ES-I3 (cell line): ENCODE measurements at regions not wholly inside any gene's neighbourhood (a gene's known extent, or its start where the extent isn't known, plus 50 kb on each side); places are given as distances from the start of the nearest gene placed in this dataset.

Source experiments
- H3K36me3 ChIP-seq: 2 replicates; pipeline ENCODE4 v1.6.1; 2013; ENCODE audit warnings: mild to moderate bottlenecking, low read length, control low read depth, moderate library complexity; ENCODE audit not compliant: insufficient read depth
- H3K4me1 ChIP-seq: 2 replicates; pipeline ENCODE4 v1.6.1; 2013; ENCODE audit warnings: mild to moderate bottlenecking, control low read depth, low read length; ENCODE audit not compliant: insufficient read depth
- H3K9ac ChIP-seq: 2 replicates; pipeline ENCODE4 v1.6.1; 2013; ENCODE audit warnings: low read depth, mild to moderate bottlenecking, low read length, moderate library complexity
- H3K9me3 ChIP-seq: 2 replicates; pipeline ENCODE4 v1.6.1; 2013; ENCODE audit warnings: mild to moderate bottlenecking, low read length, moderate library complexity; ENCODE audit not compliant: control insufficient read depth, insufficient read depth

- H3K36me3 ChIP-seq, result no peaks in the 10 kb centered on the region
- no peak overlapping the region for H3K9ac ChIP-seq
- no peaks in the 10 kb centered on the region for H3K4me1 ChIP-seq
- H3K9me3 ChIP-seq, result no peaks in the 10 kb centered on the region
These were observed 402.8 kb downstream of the RAD51AP2 start for GRCh38 chr2:17115466-17115865.

DNA sequence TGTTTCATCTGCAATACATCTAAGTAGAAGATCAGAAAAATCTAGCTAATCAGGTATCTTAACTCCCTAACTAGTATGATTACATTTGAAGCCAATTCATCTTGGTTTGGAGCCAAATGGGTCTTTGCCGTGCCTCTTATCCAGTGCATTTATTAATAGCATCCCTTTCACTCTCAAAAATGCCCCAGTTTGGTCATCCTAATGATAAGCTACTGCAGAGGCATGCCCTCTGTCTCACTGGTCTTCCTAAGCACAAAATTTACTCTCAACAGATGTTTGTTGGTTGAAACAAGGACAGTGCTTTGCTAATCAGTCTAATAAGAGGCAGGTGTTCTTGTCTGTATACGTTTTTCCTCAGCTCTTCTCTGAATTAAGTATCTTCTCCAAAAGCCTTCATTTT lies 403.2 kb downstream of the RAD51AP2 start:
- H3K4me1 ChIP-seq, result no peaks in the 10 kb centered on the region
- no peaks in the 10 kb centered on the region for H3K9me3 ChIP-seq
- H3K36me3 ChIP-seq, result no peaks in the 10 kb centered on the region
- no peak overlapping the region for H3K9ac ChIP-seq

GRCh38 chr2:17107871-17108270 lies 410.4 kb downstream of the RAD51AP2 start:
- Histone ChIP-seq H3K9me3 (no peaks in the 10 kb centered on the region), H3K36me3 (no peaks in the 10 kb centered on the region), H3K4me1 (no peaks in the 10 kb centered on the region), H3K9ac (no peak overlapping the region)

DNA sequence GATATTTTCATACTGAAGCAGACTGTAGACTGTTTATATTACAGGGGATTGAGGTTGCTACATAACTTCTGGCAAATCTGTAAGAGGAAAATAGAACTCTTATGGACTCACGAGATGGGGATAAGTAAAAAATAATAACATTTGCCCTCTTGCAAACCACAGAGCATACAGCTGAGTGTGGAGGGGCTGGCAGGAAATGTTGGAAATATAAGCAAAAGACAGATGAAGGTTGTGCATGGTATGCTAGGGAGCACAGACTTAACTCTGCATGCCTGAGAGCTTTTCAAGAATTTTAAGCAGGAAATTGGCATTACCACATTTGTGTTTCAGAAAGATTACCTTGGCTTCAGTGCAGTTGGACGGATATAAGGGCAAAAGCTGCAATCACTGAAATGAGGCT lies 411.1 kb downstream of the RAD51AP2 start:
- Histone ChIP-seq H3K4me1 (no peaks in the 10 kb centered on the region), H3K9ac (no peak overlapping the region), H3K36me3 (no peaks in the 10 kb centered on the region), H3K9me3 (no peaks in the 10 kb centered on the region)

- Histone ChIP-seq H3K9ac (no peak overlapping the region), H3K36me3 (no peaks in the 10 kb centered on the region), H3K4me1 (no peaks in the 10 kb centered on the region), H3K9me3 (no peaks in the 10 kb centered on the region)
These were observed 411.8 kb downstream of the RAD51AP2 start for GRCh38 chr2:17106418-17106817.

DNA sequence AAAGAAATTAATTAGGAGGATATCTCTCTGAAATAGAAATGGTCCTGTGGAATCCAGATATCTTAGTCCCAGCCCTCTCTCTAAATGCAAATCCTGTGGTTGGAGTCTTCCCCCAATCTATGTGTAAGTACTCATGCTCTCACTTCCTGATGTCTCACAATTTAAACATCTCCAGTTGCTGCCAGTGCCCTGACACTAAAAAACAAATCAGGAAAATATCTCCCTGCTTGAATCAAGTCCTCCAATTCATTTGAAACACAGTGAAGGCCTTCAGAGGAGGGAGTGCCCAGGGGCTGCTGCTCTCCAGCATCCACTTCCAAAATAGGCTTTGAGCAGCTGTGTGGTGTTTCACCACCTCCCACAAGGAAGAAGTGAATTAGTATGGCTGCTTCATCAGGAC lies 413.8 kb downstream of the RAD51AP2 start:
- H3K36me3 ChIP-seq, result no peaks in the 10 kb centered on the region
- no peaks in the 10 kb centered on the region for H3K4me1 ChIP-seq
- no peak overlapping the region for H3K9ac ChIP-seq
- no peaks in the 10 kb centered on the region for H3K9me3 ChIP-seq

GRCh38 chr2:17101596-17101995 lies 416.6 kb downstream of the RAD51AP2 start:
- H3K4me1 ChIP-seq, result no peaks in the 10 kb centered on the region
- H3K9ac ChIP-seq, result no peak overlapping the region
- H3K9me3 ChIP-seq, result no peaks in the 10 kb centered on the region
- H3K36me3 ChIP-seq, result no peaks in the 10 kb centered on the region

DNA sequence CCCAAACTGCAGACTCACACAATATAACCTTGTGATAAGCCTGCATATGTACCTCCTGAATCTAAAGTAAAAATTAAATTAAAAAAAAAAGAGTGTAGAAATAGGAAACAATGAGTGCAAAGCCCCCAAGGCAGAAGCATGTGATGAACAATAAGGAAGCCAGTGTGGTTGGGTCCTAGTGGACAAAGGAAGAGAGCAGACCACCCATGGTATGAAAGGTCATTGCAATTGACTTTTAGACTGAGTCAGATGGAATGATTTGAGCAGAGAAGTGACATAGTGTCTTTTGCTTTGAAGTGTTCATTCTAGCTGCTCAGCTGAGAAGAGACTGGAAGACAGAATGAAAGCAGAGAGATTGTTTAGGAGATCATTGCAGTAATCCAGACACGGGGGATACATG lies 417.1 kb downstream of the RAD51AP2 start:
- H3K9me3 ChIP-seq, result no peaks in the 10 kb centered on the region
- H3K36me3 ChIP-seq, result no peaks in the 10 kb centered on the region
- H3K9ac ChIP-seq, result no peak overlapping the region
- no peaks in the 10 kb centered on the region for H3K4me1 ChIP-seq

- H3K36me3 ChIP-seq, result no peaks in the 10 kb centered on the region
- H3K4me1 ChIP-seq, result no peaks in the 10 kb centered on the region
- no peaks in the 10 kb centered on the region for H3K9me3 ChIP-seq
- H3K9ac ChIP-seq, result no peak overlapping the region
These were observed 422.9 kb downstream of the RAD51AP2 start for GRCh38 chr2:17095340-17095739.

DNA sequence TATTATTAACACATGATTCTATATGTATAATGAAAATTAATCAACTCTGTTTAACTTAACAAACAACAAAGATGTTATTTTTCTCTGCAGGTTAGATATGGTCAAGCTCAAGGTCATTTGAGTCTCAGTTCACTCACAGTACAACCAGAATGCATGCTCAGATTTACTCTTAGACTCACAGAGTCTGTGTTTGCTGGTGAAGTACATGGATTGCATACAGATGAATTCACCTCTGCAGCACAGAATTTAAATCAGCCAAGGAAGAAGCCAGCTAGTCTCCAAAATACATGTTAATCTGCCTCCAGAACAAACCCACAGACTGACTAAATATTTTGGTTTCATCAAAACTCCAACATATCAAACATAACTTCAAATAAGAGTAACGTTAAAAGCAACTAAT lies 424.5 kb downstream of the RAD51AP2 start:
- H3K9me3 ChIP-seq, result no peaks in the 10 kb centered on the region
- H3K9ac ChIP-seq, result no peak overlapping the region
- no peaks in the 10 kb centered on the region for H3K36me3 ChIP-seq
- H3K4me1 ChIP-seq, result no peaks in the 10 kb centered on the region

DNA sequence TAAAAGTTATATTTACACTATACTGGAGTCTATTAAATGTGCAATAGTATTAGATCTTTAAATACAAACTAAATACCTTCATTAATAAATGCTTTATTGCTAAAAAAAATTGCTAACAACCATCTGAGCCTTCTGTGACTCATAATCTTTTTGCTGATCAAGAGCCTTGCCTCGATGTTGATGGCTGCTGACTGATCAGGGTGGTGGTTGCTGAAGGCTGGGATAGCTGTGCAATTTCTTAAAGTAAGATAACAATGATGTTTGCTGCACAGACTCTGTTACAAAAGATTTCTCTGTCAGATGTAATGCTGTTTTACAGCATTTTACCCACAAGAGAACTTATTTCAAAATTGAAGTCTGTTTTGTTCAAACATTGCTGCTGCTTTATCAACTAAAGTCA lies 421.4 kb upstream of the CYRIA start:
- Histone ChIP-seq H3K9ac (no peak overlapping the region), H3K9me3 (no peaks in the 10 kb centered on the region), H3K36me3 (no peaks in the 10 kb centered on the region)

GRCh38 chr2:17085546-17086202 lies 420.0 kb upstream of the CYRIA start:
- Histone ChIP-seq H3K4me1 (no peaks in the 10 kb centered on the region), H3K9ac (no peak overlapping the region), H3K36me3 (no peaks in the 10 kb centered on the region), H3K9me3 (no peaks in the 10 kb centered on the region)

More for the DNA sequence above, 421.4 kb upstream of the CYRIA start:
- H3K4me1 ChIP-seq, result no peaks in the 10 kb centered on the region

- H3K9ac ChIP-seq, result no peak overlapping the region
- no peaks in the 10 kb centered on the region for H3K36me3 ChIP-seq
- no peaks in the 10 kb centered on the region for H3K4me1 ChIP-seq
- H3K9me3 ChIP-seq, result no peaks in the 10 kb centered on the region
These were observed 419.2 kb upstream of the CYRIA start for GRCh38 chr2:17084877-17085276.

- H3K36me3 ChIP-seq, result no peaks in the 10 kb centered on the region
- no peaks in the 10 kb centered on the region for H3K4me1 ChIP-seq
- no peaks in the 10 kb centered on the region for H3K9me3 ChIP-seq
- no peak overlapping the region for H3K9ac ChIP-seq
These were observed 418.3 kb upstream of the CYRIA start for GRCh38 chr2:17083902-17084301.

DNA sequence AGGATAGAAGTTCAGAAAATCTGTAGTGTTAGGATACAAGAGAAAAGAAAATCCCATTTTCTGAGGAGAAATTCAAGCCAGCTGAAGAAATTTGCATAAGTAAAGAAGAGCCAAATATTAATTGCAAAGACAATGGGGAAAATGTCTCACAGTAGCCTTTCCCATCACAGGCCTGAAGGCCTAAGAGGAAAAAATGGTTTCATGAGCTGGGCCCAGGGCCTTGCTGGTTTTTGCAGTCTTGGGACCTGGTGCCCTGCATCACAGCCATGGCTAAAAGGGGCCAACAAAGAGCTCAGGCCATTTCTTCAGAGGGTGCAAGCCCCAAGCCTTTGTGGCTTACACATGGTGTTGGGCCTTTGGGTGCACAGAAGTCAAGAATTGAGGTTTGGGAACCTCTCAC lies 413.6 kb upstream of the CYRIA start:
- Histone ChIP-seq H3K9me3 (no peaks in the 10 kb centered on the region), H3K36me3 (no peaks in the 10 kb centered on the region), H3K9ac (no peak overlapping the region), H3K4me1 (no peaks in the 10 kb centered on the region)

- H3K36me3 ChIP-seq, result no peaks in the 10 kb centered on the region
These were observed 410.9 kb upstream of the CYRIA start for GRCh38 chr2:17076533-17076932.

More at GRCh38 chr2:17076533-17076932, 410.9 kb upstream of the CYRIA start:
- H3K9ac ChIP-seq, result no peak overlapping the region
- no peaks in the 10 kb centered on the region for H3K9me3 ChIP-seq
- no peaks in the 10 kb centered on the region for H3K4me1 ChIP-seq
